Ectodermal cell (in vitro differentiated cells): ENCODE measurements at regions not wholly inside any gene's neighbourhood (a gene's known extent, or its start where the extent isn't known, plus 50 kb on each side); places are given as distances from the start of the nearest gene placed in this dataset.
"Not testable (repeated sequence)": the region's sequence is repeated elsewhere in the genome, so short reads cannot be mapped to it uniquely, and the experiment has no call there.

Source experiments
- H3K27ac ChIP-seq: 2 replicates; pipeline ENCODE4 v1.7.0; 2013; ENCODE audit warnings: mild to moderate bottlenecking, low read depth, low read length; ENCODE audit not compliant: insufficient read depth, poor library complexity, severe bottlenecking
- H3K27me3 ChIP-seq: 2 replicates; pipeline ENCODE4 v1.7.0; 2013; ENCODE audit warnings: mild to moderate bottlenecking, low read length; ENCODE audit not compliant: insufficient read depth, control insufficient read depth, poor library complexity, severe bottlenecking
- H3K36me3 ChIP-seq: one replicate; pipeline ENCODE4 v1.7.0; 2013; ENCODE audit warnings: low read length; ENCODE audit not compliant: control insufficient read depth, insufficient read depth
- H3K4me1 ChIP-seq: one replicate; pipeline ENCODE4 v1.7.0; 2013; ENCODE audit warnings: low read length; ENCODE audit not compliant: control insufficient read depth, insufficient read depth
- H3K4me3 ChIP-seq: 2 replicates; pipeline ENCODE4 v1.7.0; 2013; ENCODE audit warnings: low read depth, low read length, control low read depth; ENCODE audit not compliant: insufficient read depth
- H3K9me3 ChIP-seq: 2 replicates; pipeline ENCODE4 v1.7.0; 2013; ENCODE audit warnings: mild to moderate bottlenecking, low read length, moderate library complexity; ENCODE audit not compliant: control insufficient read depth
- WGBS, 2 experiments: methylation state at CpG; one replicate each; pipeline ENCODE4 v1.1.7; 2013; ENCODE audit warnings: missing lambda C conversion rate in 2 of 2; 5-methylcytosine and 5-hydroxymethylcytosine counted together

DNA sequence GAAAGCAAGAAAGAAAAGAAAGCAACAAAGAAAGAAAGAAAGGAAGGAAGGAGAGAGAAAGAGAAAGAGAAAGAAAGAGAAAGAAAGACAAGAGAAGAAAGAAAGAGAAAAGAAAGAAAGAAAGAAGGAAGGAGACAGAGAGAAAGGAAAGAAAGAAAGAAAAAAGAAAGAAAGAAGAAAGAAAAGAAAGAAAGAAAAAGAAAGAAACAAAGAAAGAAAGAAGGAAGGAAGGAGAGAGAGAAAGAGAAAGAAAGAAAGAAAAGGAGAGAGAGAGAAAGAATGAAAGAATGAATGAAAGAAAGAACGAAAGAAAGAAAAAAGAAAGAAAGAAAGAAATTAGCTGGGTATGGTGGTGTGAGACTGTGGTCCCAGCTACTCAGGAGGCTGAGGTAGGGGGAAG is 400.1 kb upstream of the MDGA2 start:
- no peaks in the 10 kb centered on the region for H3K4me1 ChIP-seq
- no peaks in the 10 kb centered on the region for H3K36me3 ChIP-seq
- 87 to 90% methylated on average over 1 of the region's 1 CpG for WGBS, 2 experiments
- H3K27me3 ChIP-seq: no peaks in the 10 kb centered on the region
- no peak overlapping the region for H3K27ac ChIP-seq
- H3K9me3 ChIP-seq: no peaks in the 10 kb centered on the region
- H3K4me3 ChIP-seq: no peak overlapping the region

DNA sequence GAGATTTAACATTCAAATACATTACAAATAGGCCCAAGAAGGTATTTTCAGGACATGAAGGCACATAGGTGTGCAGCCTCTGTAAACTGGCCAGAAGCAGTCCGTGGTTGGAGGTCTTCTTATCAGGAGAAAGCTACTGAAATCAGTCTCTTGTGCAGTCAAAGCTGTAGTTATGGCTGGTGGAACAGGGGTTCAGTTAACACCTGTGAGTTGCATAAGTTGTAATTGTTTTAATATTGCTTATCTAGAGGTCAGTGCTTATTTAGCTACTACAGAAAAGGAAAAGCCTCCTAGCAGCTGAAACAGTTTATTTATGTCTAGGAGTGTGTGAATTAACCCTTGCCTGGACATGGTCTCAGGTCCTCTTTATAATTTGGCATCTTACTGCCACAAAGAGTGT is 377.6 kb upstream of the MDGA2 start:
- no peaks in the 10 kb centered on the region for H3K4me1 ChIP-seq
- 78 to 79% methylated on average over 1 of the region's 1 CpG for WGBS, 2 experiments
- no peak overlapping the region for H3K4me3 ChIP-seq
- H3K27ac ChIP-seq: no peak overlapping the region
- H3K27me3 ChIP-seq: no peaks in the 10 kb centered on the region
- H3K36me3 ChIP-seq: no peaks in the 10 kb centered on the region
- H3K9me3 ChIP-seq: no peaks in the 10 kb centered on the region

DNA sequence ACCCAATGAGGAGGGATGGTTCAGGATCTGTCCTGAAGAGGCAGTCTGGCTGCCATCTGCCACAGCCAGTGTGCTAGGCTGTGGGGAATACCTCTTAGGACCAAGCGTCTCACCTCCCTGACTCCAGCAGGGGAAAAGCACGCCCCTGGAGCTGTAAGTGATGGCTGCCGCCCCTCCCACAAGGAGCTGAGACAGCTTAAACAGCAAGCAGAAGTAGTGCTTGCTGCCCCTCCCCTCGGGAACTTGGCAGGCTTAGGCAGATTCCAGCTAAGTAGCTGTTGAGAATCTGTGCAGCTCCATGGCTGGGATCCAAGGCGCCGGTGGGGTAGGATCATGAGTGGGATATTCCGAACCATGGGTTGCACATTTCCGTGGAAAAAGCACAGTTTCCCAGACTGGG is 360.4 kb upstream of the MDGA2 start:
- no peaks in the 10 kb centered on the region for H3K27me3 ChIP-seq
- no peaks in the 10 kb centered on the region for H3K9me3 ChIP-seq
- no peaks in the 10 kb centered on the region for H3K36me3 ChIP-seq
- H3K27ac ChIP-seq: no peak overlapping the region
- no peak overlapping the region for H3K4me3 ChIP-seq
- 80 to 90% methylated on average over 8 of the region's 8 CpGs for WGBS, 2 experiments
- H3K4me1 ChIP-seq: no peaks in the 10 kb centered on the region

DNA sequence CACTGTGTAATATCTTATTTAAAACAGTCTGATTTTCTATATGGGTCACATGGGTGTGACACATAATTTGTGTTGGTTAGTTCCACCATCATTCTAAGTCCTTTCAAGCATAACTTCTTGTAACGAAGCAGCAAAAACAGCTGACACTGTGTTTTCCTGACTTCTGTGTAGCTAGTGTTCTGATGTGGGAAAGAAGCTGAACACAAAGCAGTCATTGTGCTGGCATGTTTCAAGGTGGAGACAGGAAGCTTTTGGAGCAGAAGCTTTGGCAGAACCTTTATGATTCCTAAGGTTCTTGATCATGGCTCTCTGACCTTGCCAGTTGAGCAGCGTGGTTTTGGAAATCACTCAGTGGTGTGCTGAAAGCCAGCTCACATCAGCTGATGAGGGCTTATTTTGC is 351.7 kb upstream of the MDGA2 start:
- no peak overlapping the region for H3K4me3 ChIP-seq
- 92 to 97% methylated on average over 2 of the region's 2 CpGs for WGBS, 2 experiments
- H3K4me1 ChIP-seq: no peaks in the 10 kb centered on the region
- H3K9me3 ChIP-seq: no peaks in the 10 kb centered on the region
- H3K36me3 ChIP-seq: no peaks in the 10 kb centered on the region
- H3K27me3 ChIP-seq: no peaks in the 10 kb centered on the region
- no peak overlapping the region for H3K27ac ChIP-seq

DNA sequence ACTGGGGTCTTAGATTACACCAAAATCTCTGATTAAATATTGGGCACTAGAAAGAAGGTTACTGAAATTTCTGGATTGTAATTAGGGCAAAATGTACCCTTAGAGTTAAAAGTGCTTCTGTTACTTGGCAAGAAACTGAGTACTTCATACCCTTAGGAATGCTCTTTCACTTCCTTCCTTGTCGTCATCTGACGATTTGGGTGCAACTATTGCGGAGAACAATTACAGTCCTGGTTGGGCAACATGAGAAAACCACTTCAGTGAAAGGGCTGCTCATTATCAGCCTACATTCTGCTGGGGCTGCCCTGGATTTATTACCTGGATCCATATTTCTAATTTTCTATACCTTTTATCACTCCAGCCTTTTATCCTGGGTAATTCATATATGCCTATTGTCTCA is 348.5 kb upstream of the MDGA2 start:
- no peak overlapping the region for H3K4me3 ChIP-seq
- no peaks in the 10 kb centered on the region for H3K4me1 ChIP-seq
- H3K9me3 ChIP-seq: no peaks in the 10 kb centered on the region
- 88 to 91% methylated on average over 3 of the region's 3 CpGs for WGBS, 2 experiments
- no peak overlapping the region for H3K27ac ChIP-seq
- H3K36me3 ChIP-seq: no peaks in the 10 kb centered on the region
- no peaks in the 10 kb centered on the region for H3K27me3 ChIP-seq

DNA sequence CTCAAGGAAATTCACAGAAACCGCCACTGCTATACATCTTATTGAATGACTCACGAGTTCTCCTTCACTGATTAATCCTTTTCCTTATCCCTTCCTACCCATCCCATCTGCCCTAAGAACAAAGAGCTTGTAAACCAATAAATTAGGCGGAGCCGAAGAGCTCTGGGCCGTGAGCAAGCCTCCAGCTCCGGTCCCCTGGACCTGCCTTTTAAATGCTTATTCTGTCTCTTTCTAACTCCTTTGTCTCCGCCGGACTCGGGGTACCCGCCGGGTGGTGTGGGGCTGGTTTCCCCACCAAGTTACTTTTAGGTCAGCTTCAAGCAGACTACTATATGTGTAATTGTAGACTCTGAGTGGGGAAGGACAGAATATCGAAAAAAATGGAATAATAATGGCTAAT is 336.1 kb upstream of the MDGA2 start:
- H3K4me3 ChIP-seq, H3K36me3 ChIP-seq, H3K27me3 ChIP-seq, H3K4me1 ChIP-seq, H3K9me3 ChIP-seq: not testable (repeated sequence)
- H3K27ac ChIP-seq: peak overlapping the region; percentile 51
- WGBS, 2 experiments: 60 to 66% methylated on average over 6 to 12 of the region's 12 CpGs

DNA sequence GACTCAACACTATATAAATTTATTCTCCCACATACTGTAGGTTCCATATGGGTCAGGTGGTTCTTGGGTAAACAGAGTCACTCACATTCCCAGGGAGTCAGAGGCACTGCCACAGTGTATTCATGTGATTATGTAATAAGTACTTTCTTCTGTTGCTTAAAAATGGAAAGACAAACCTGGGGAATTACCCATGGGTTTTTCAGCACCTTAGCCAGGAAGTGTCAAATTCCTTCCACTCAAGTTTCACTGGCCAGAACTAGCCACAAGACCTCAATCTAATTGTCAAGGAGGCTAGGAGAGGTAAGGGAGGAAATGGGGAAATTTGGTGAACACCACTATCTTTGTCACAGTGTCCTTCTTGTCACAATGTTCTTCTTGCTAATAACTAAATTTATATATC is 333.2 kb upstream of the MDGA2 start:
- no peaks in the 10 kb centered on the region for H3K9me3 ChIP-seq
- H3K36me3 ChIP-seq: no peaks in the 10 kb centered on the region
- no peak overlapping the region for H3K27ac ChIP-seq
- H3K4me3 ChIP-seq: no peak overlapping the region
- H3K27me3 ChIP-seq: no peaks in the 10 kb centered on the region
- H3K4me1 ChIP-seq: no peaks in the 10 kb centered on the region

DNA sequence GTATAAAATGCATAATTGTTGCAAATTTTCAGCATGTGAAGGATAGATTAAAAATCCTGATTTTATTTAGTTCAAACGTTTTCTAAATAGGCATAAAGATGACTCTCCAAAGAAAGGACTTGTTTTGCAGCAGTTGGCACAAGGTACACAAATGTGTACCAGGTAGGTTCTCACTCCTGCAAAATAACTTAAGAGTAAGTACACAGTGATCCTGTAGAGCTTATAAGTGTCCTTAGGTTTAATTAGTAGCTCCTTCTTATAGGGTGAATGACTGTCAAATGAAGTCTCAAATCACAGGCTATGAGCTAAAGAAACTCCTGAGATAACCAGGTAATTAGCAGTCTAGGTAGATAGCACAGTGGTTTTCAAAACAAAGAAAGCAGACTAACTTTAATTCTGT is 330.6 kb upstream of the MDGA2 start:
- H3K4me1 ChIP-seq: no peaks in the 10 kb centered on the region
- H3K9me3 ChIP-seq: no peaks in the 10 kb centered on the region
- H3K27ac ChIP-seq: no peak overlapping the region
- no peak overlapping the region for H3K4me3 ChIP-seq
- 81 to 92% methylated on average over 1 of the region's 1 CpG for WGBS, 2 experiments
- no peaks in the 10 kb centered on the region for H3K27me3 ChIP-seq
- no peaks in the 10 kb centered on the region for H3K36me3 ChIP-seq

DNA sequence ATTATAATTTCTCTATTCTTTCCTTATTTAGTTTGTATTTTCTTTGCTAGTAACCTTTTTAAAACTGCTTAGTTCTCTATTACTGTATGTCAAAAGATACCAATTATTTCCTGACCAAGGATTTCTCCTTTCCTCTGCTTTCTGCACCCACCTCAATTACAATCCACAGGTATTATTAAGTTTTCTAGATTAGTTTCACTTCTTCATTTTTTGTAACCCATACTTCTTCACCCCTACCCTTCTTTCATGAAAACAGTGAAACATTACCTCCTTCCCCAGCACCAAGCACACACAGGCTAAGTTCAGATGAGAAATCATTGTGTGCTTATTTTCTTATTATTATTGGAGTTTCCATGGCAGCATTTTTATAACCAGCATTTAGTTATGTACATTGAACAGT is 318.5 kb upstream of the MDGA2 start:
- H3K27me3 ChIP-seq: no peaks in the 10 kb centered on the region

DNA sequence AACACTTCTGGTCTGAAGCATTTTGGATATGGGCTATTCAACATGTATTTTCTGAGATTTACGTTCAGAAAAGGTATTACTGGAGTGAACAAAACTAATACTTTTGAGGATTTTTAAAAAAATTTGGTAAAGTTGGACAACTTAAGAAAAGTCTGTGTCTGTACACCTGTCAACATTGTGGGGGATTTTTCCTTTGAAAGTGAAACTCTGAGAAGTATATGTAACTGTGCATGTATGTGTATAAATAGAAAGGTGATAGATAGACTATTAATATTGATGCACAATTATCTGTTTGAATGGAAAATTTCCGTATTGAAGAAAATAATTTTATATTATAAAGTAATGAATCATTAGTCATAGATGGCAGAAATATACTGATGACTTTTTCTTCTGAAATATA is 312.8 kb upstream of the MDGA2 start:
- Histone ChIP-seq H3K4me1 (no peaks in the 10 kb centered on the region), H3K36me3 (no peaks in the 10 kb centered on the region), H3K4me3 (no peak overlapping the region), H3K9me3 (no peaks in the 10 kb centered on the region), H3K27ac (no peak overlapping the region), H3K27me3 (no peaks in the 10 kb centered on the region)
- WGBS, 2 experiments: 91 to 93% methylated on average over 1 of the region's 2 CpGs

More for the DNA sequence above, 318.5 kb upstream of the MDGA2 start:
- no peak overlapping the region for H3K27ac ChIP-seq
- H3K4me3 ChIP-seq: no peak overlapping the region
- H3K36me3 ChIP-seq: no peaks in the 10 kb centered on the region
- H3K4me1 ChIP-seq: no peaks in the 10 kb centered on the region
- no peaks in the 10 kb centered on the region for H3K9me3 ChIP-seq

DNA sequence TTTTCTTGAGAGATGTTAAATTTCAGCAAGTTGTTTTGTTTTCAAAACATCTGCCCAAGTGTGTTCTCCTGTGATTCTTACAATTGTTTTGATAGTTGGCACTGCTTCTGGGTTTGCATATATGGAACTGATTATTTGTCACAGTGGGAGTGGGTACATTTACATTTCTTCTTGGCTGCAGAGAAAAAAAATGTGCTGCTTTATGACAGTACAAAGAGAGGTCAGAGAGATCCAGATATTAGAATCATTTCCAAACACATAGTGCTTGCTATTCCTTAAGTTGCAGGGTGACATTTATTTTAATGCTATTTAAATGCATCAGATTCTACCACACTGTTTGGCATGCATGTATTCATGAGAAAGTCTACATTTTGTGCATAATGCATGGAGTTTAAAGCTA is 303.5 kb upstream of the MDGA2 start:
- Histone ChIP-seq H3K27me3 (no peaks in the 10 kb centered on the region), H3K36me3 (no peaks in the 10 kb centered on the region), H3K27ac (no peak overlapping the region)

More for the DNA sequence above, 303.5 kb upstream of the MDGA2 start:
- H3K9me3 ChIP-seq: no peaks in the 10 kb centered on the region
- H3K4me3 ChIP-seq: no peak overlapping the region
- no peaks in the 10 kb centered on the region for H3K4me1 ChIP-seq
